ENCODE measurements at regions not wholly inside any gene's neighbourhood (a gene's known extent, or its start where the extent isn't known, plus 50 kb on each side); places are given as distances from the start of the nearest gene placed in this dataset.

DNA sequence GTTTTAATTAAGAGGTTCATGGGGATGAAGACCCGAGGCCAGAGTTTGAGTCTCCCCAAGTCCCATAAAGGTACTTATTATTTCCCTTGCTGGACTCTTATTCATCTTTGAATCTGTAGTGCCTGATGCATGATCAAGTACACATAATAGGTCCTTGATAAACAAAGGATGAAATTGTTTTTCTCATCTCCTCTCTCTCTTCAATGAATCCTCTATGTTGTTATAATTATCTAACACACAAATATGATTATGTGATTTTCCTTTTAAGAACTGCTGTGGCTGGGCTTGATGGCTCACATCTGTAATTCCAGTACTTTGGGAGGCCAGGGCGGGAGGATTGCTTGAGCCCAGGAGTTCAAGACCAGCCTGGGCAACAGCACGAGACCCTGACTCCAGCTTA is 117.7 kb downstream of the BAMBI start:
- no peak overlapping the region for H3K4me3 ChIP-seq (ENCODE audit: low read depth, low read length)
- DNase-seq (ENCODE audit: low read depth) = no peak
- TF ChIP-seq CTCF (IDR thresholded peaks at IDR 0.05; ENCODE audit: insufficient read depth, low read depth, low read length) = no peak

GRCh38 chr10:28796606-28797512 is 119.5 kb downstream of the BAMBI start:
- DNase-seq (ENCODE audit: low read depth) = peak; percentile 81
- no peak overlapping the region for H3K4me3 ChIP-seq (ENCODE audit: low read depth, low read length)
- no peak for TF ChIP-seq CTCF (IDR thresholded peaks at IDR 0.05; ENCODE audit: insufficient read depth, low read depth, low read length)

DNA sequence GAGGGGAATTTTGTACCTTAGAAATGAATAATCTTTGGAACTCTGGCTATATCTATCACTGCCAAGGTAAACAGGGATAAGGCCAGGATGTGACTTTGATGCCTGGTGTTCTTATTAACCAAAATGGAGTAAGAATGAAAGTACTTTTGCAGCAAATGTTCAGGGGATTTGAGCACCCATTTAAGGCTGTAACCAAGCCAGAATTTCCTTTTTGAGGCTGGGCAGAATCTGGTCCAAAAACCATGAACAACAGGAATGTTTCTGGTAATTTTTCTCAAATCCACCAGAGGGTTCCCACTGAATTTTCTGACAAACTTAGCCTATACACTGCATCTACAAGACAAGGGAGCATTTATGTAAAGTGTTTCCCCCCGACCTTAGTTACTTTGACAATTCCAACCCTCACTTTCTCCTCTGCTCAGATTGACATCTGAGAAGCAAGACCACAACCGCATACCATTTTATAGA is 120.6 kb downstream of the BAMBI start:
- DNase-seq (ENCODE audit: low read depth) = no peak
- peak; percentile 4 for TF ChIP-seq CTCF (IDR thresholded peaks at IDR 0.05; ENCODE audit: insufficient read depth, low read depth, low read length)
- no peak overlapping the region for H3K4me3 ChIP-seq (ENCODE audit: low read depth, low read length)

GRCh38 chr10:28798428-28798955 is 121.2 kb downstream of the BAMBI start:
- no peak for DNase-seq (ENCODE audit: low read depth)
- no peak for TF ChIP-seq CTCF (IDR thresholded peaks at IDR 0.05; ENCODE audit: insufficient read depth, low read depth, low read length)
- H3K4me3 ChIP-seq (ENCODE audit: low read depth, low read length) = no peak overlapping the region

- DNase-seq (ENCODE audit: low read depth) = no peak
- TF ChIP-seq CTCF (IDR thresholded peaks at IDR 0.05; ENCODE audit: insufficient read depth, low read depth, low read length) = no peak
- no peak overlapping the region for H3K4me3 ChIP-seq (ENCODE audit: low read depth, low read length)
These were observed 121.6 kb downstream of the BAMBI start for GRCh38 chr10:28798964-28799363.

- DNase-seq (ENCODE audit: low read depth) = peak; percentile 58
- H3K4me3 ChIP-seq (ENCODE audit: low read depth, low read length) = no peak overlapping the region
- no peak for TF ChIP-seq CTCF (IDR thresholded peaks at IDR 0.05; ENCODE audit: insufficient read depth, low read depth, low read length)
These were observed 122.8 kb downstream of the BAMBI start for GRCh38 chr10:28800144-28800543.
